A549 (cell line): ENCODE measurements at regions not wholly inside any gene's neighbourhood (a gene's known extent, or its start where the extent isn't known, plus 50 kb on each side); places are given as distances from the start of the nearest gene placed in this dataset.

ENCODE experiments used
- BCL3 ChIP-seq: fragments of >200 bp; sonication (Bioruptor Twin); formaldehyde crosslinking; IDR thresholded peaks from 3 replicates; pipeline ENCODE4 v1.6.1; 2016
- CTCF ChIP-seq: fragments of >200 bp; sonication (Bioruptor Twin); formaldehyde crosslinking; IDR thresholded peaks from 3 replicates; pipeline ENCODE4 v1.5.1; 2016
- RNF2 ChIP-seq: fragments of 200-600 bp; sonication (generic); IDR thresholded peaks from 2 replicates; pipeline ENCODE4 v1.6.1; 2016; ENCODE audit warnings: low read depth, mild to moderate bottlenecking, antibody characterized with exemption, moderate library complexity, borderline replicate concordance
- USF2 ChIP-seq: fragments of 450-650 bp; IDR thresholded peaks from 2 replicates; pipeline ENCODE4 v1.6.1; 2014; ENCODE audit warnings: antibody characterized with exemption

- TF ChIP-seq CTCF (no peak), USF2 (no peak), BCL3 (no peak), RNF2 (no peak)
Observed at GRCh38 chr5:158565017-158565789, 534.5 kb downstream of the EBF1 start.
